Erythroblast (primary cell): ENCODE measurements at regions not wholly inside any gene's neighbourhood (a gene's known extent, or its start where the extent isn't known, plus 50 kb on each side); places are given as distances from the start of the nearest gene placed in this dataset.

Experiments
- GATA1 ChIP-seq: IDR thresholded peaks from 2 replicates; pipeline ENCODE4 v1.6.1; 2011; ENCODE audit warnings: low read depth, mild to moderate bottlenecking, control low read depth, low read length, moderate library complexity
- POLR2A ChIP-seq: IDR thresholded peaks from 2 replicates; pipeline ENCODE4 v1.6.1; 2011; ENCODE audit warnings: mild to moderate bottlenecking, low read length

GRCh38 chr5:152683205-152683604, 278.1 kb upstream of the NMUR2 start:
- TF ChIP-seq GATA1: no peak
- TF ChIP-seq POLR2A: no peak
